ENCODE measurements at regions not wholly inside any gene's neighbourhood (a gene's known extent, or its start where the extent isn't known, plus 50 kb on each side); places are given as distances from the start of the nearest gene placed in this dataset.

DNA sequence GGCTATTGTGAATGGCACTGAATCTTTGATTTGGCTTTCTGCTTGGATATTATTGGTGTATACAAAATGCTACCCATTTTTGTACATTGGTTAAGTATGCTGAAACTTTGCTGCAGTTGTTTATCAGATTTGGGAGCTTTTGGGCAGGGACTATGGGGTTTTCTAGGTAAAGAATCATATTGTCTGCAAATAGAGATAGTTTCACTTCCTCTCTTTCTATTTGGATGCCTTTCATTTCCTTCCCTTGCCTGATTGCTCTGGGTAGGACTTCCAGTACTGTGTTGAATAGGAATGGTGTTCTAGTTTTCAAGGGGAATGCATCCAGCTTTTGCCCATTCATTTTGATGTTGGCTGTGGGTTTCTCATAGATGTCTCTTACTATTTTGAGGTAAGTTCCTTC, 489.1 kb upstream of the LRATD1 start:
- Histone ChIP-seq H2BK5ac (ENCODE audit: insufficient read length, low read length) (no peak overlapping the region), H3K79me2 (ENCODE audit: insufficient read depth, low read length) (no peaks in the 10 kb centered on the region), H3K79me1 (ENCODE audit: insufficient read depth, low read depth, low read length, poor library complexity, severe bottlenecking) (no peaks in the 10 kb centered on the region), H3K14ac (ENCODE audit: insufficient read depth, low read length) (no peak overlapping the region), H3K4ac (ENCODE audit: low read depth, low read length) (no peak overlapping the region), H2AK5ac (ENCODE audit: insufficient read length, low read length) (no peak overlapping the region), H4K91ac (ENCODE audit: insufficient read length, low read depth, low read length) (no peak overlapping the region), H3K4me1 (ENCODE audit: insufficient read depth, low read length) (no peaks in the 10 kb centered on the region), H2BK20ac (ENCODE audit: low read depth, low read length, poor library complexity, severe bottlenecking) (no peak overlapping the region), H2BK12ac (ENCODE audit: insufficient read length, low read depth, low read length) (no peak overlapping the region), H3K27me3 (ENCODE audit: insufficient read depth, low read length) (no peaks in the 10 kb centered on the region), H4K8ac (replicated peaks; ENCODE audit: insufficient read length, low read depth, low read length) (no peak overlapping the region), H3K9ac (ENCODE audit: extremely low read depth, insufficient read length, low read length) (no peak overlapping the region), H3K4me2 (ENCODE audit: insufficient read depth, insufficient read length, low read length) (no peak overlapping the region), H2AFZ (ENCODE audit: low read length) (no peak overlapping the region), H3K9me3 (ENCODE audit: control insufficient read depth, low read depth, low read length) (no peaks in the 10 kb centered on the region), H3K18ac (ENCODE audit: insufficient read length, low read depth, low read length) (no peak overlapping the region), H3K27ac (ENCODE audit: insufficient read length, low read depth, low read length) (no peak overlapping the region), H3K23ac (ENCODE audit: insufficient read length, low read depth, low read length) (no peak overlapping the region), H3K56ac (ENCODE audit: insufficient read length, low read depth, low read length) (no peak overlapping the region), H4K20me1 (ENCODE audit: control insufficient read depth, insufficient read depth, insufficient read length) (no peaks in the 10 kb centered on the region), H3T11ph (ENCODE audit: low read length) (no peak overlapping the region), H4K5ac (ENCODE audit: insufficient read length, low read depth, low read length) (no peak overlapping the region), H2BK15ac (ENCODE audit: low read depth, low read length) (no peak overlapping the region), H3K23me2 (ENCODE audit: insufficient read length, low read depth, low read length, poor library complexity, severe bottlenecking) (no peaks in the 10 kb centered on the region), H2BK120ac (ENCODE audit: low read depth, low read length, poor library complexity, severe bottlenecking) (no peak overlapping the region)
- Mint-ChIP-seq H3K27me3 (ENCODE audit: low read depth) (no peaks in the 10 kb centered on the region), H3K9me3 (no peaks in the 10 kb centered on the region), H3K4me1 (peaks cover 7 to 10% of the 10 kb centered on the region in 2 experiments), H3K27ac (no peak overlapping the region), H3K36me3 (ENCODE audit: insufficient read depth in 1 of 3, low read depth in 3 of 3) (no peaks in the 10 kb centered on the region), H3K4me3 (no peak overlapping the region)
- no peak for DNase-seq
- TF ChIP-seq, protein P1, sequence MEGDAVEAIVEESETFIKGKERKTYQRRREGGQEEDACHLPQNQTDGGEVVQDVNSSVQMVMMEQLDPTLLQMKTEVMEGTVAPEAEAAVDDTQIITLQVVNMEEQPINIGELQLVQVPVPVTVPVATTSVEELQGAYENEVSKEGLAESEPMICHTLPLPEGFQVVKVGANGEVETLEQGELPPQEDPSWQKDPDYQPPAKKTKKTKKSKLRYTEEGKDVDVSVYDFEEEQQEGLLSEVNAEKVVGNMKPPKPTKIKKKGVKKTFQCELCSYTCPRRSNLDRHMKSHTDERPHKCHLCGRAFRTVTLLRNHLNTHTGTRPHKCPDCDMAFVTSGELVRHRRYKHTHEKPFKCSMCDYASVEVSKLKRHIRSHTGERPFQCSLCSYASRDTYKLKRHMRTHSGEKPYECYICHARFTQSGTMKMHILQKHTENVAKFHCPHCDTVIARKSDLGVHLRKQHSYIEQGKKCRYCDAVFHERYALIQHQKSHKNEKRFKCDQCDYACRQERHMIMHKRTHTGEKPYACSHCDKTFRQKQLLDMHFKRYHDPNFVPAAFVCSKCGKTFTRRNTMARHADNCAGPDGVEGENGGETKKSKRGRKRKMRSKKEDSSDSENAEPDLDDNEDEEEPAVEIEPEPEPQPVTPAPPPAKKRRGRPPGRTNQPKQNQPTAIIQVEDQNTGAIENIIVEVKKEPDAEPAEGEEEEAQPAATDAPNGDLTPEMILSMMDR (conservative IDR thresholded peaks at IDR 0.05) = no peak
